ENCODE measurements at regions not wholly inside any gene's neighbourhood (a gene's known extent, or its start where the extent isn't known, plus 50 kb on each side); places are given as distances from the start of the nearest gene placed in this dataset.

DNA sequence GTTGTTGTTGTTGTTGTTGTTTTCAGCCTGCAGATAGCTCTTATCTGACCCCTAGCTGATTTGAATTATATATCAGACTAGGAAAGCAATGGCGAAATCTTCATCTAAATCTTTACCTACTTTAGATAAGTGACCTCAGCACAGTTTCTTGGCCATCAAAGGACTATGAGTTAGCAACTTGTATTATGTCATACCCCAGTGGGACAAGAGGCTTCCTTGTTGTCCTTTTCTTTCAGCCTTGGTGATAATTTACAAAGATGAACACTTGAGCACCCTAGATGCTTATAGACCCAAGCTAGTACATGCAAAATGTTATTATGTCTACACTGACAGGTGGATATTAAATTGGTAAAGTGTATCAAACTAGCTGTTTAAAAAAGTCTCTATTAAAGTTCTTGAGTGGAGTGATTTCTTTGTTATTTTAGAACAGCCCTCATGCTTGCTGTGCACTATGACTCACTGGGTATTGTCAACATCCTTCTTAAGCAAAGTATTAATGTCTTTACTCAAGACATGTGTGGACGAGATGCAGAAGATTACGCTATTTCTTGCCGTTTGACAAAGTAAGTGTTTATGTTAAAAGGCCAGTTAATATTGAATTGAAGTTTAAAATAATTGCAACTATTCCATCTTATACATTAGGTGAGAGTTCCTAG, 56.6 kb upstream of the ZNF519 start:
- DNase-seq = peak; percentile 10
